ENCODE measurements at regions not wholly inside any gene's neighbourhood (a gene's known extent, or its start where the extent isn't known, plus 50 kb on each side); places are given as distances from the start of the nearest gene placed in this dataset.

- TF ChIP-seq CTCF (conservative IDR thresholded peaks at IDR 0.05; ENCODE audit: low read depth in 2 of 2), result no peak
- TF ChIP-seq JUNB (IDR thresholded peaks at IDR 0.05; ENCODE audit: unreplicated experiment), result no peak
- no peak for TF ChIP-seq EZH2 (IDR thresholded peaks at IDR 0.05; ENCODE audit: low read depth, unreplicated experiment)
- no peak for TF ChIP-seq ZNF331 (CRISPR knock-in tag; IDR thresholded peaks at IDR 0.05; ENCODE audit: low read depth)
- no peak for TF ChIP-seq STAT1 (IDR thresholded peaks at IDR 0.05; ENCODE audit: unreplicated experiment)
- TF ChIP-seq ZNF114 (CRISPR knock-in tag; IDR thresholded peaks at IDR 0.05), result no peak
- TF ChIP-seq NANOG (IDR thresholded peaks at IDR 0.05; ENCODE audit: borderline replicate concordance), result no peak
- TF ChIP-seq CREB1 (CRISPR knock-in tag; IDR thresholded peaks at IDR 0.05; ENCODE audit: low read depth), result no peak
Observed at GRCh38 chr2:146952696-146953095, 892.1 kb upstream of the ACVR2A start (continued).

- Histone ChIP-seq H3K27ac (ENCODE audit: low read depth) (no peak overlapping the region), H3K36me3 (ENCODE audit: insufficient read depth) (no peaks in the 10 kb centered on the region), H3K4me3 (no peak overlapping the region), H2AFZ (no peak overlapping the region), H3K4me1 (ENCODE audit: insufficient read depth) (no peaks in the 10 kb centered on the region), H3K27me3 (ENCODE audit: insufficient read depth) (no peaks in the 10 kb centered on the region), H3K79me2 (replicated peaks; ENCODE audit: insufficient read depth) (no peaks in the 10 kb centered on the region), H4K20me1 (replicated peaks; ENCODE audit: insufficient read depth) (no peaks in the 10 kb centered on the region), H3K9me2 (ENCODE audit: insufficient read depth) (peaks cover 21% of the 10 kb centered on the region; the same call in 1 of the 2 replicates), H3K4me2 (no peak overlapping the region), H3F3A (replicated peaks; ENCODE audit: low read depth) (no peaks in the 10 kb centered on the region)
- Mint-ChIP-seq H3K4me1 (no peaks in the 10 kb centered on the region), H3K36me3 (ENCODE audit: low read depth) (no peaks in the 10 kb centered on the region), H3K27me3 (ENCODE audit: insufficient read depth, low read depth, poor library complexity) (no peaks in the 10 kb centered on the region), H3K9me3 (no peaks in the 10 kb centered on the region), H3K27ac (no peak overlapping the region), H3K4me3 (no peak overlapping the region)
- DNase-seq (ENCODE audit: low spot score), result no peak
- ATAC-seq, result no peak
- TF ChIP-seq EZH2phosphoT487 (IDR thresholded peaks at IDR 0.05; ENCODE audit: unreplicated experiment), result no peak
- TF ChIP-seq REST (IDR thresholded peaks at IDR 0.05; ENCODE audit: unreplicated experiment), result no peak
- no peak for TF ChIP-seq JUNB (IDR thresholded peaks at IDR 0.05; ENCODE audit: unreplicated experiment)
- TF ChIP-seq ZNF462 (CRISPR knock-in tag; IDR thresholded peaks at IDR 0.05), result no peak
- TF ChIP-seq NANOG (IDR thresholded peaks at IDR 0.05; ENCODE audit: borderline replicate concordance), result no peak
- no peak for TF ChIP-seq ZNF114 (CRISPR knock-in tag; IDR thresholded peaks at IDR 0.05)
- no peak for TF ChIP-seq ZNF331 (CRISPR knock-in tag; IDR thresholded peaks at IDR 0.05; ENCODE audit: low read depth)
- TF ChIP-seq EZH2 (IDR thresholded peaks at IDR 0.05; ENCODE audit: low read depth, unreplicated experiment), result no peak
- TF ChIP-seq CREB1 (CRISPR knock-in tag; IDR thresholded peaks at IDR 0.05; ENCODE audit: low read depth), result no peak
- TF ChIP-seq POLR2AphosphoS5 (IDR thresholded peaks at IDR 0.05; ENCODE audit: low read depth), result no peak
- no peak for TF ChIP-seq STAT1 (IDR thresholded peaks at IDR 0.05; ENCODE audit: unreplicated experiment)
- TF ChIP-seq ETS1 (IDR thresholded peaks at IDR 0.05), result no peak
Observed at GRCh38 chr2:146950911-146951310, 893.9 kb upstream of the ACVR2A start.

Data from GM23338 (cell line).